ENCODE measurements at regions not wholly inside any gene's neighbourhood (a gene's known extent, or its start where the extent isn't known, plus 50 kb on each side); places are given as distances from the start of the nearest gene placed in this dataset.

GRCh38 chr1:216822480-216822879 is 99.3 kb upstream of the ESRRG start:
- TF ChIP-seq POLR2A (IDR thresholded peaks at IDR 0.05; ENCODE audit: low read length): no peak
- TF ChIP-seq GATA1 (IDR thresholded peaks at IDR 0.05; ENCODE audit: low read depth, low read length): no peak
